Activated CD4-positive, alpha-beta T cell treated with anti-CD3 and anti-CD28 coated beads, Interleukin-2, amount 10 ng/mL, durations not matched to agents 7 days and 5 days (primary cell): ENCODE measurements at regions not wholly inside any gene's neighbourhood (a gene's known extent, or its start where the extent isn't known, plus 50 kb on each side); places are given as distances from the start of the nearest gene placed in this dataset.
A peak's percentile ranks its signal among the peaks of the same experiment; 100 is the strongest.

Experiments
- CTCF ChIA-PET: fragments of 350-600 bp; sonication (Branson Sonifier 250); formaldehyde crosslinking; loops from one replicate; lab custom pipeline; 2021; ENCODE audit warnings: antibody characterized with exemption; lab: Charles Lee
- POLR2A ChIA-PET: fragments of 350-600 bp; sonication (Branson Sonifier 250); formaldehyde crosslinking; loops from one replicate; lab custom pipeline; 2021; ENCODE audit warnings: antibody characterized with exemption; lab: Charles Lee
- DNase-seq: peaks from one replicate; pipeline ENCODE4 v3.0.0-alpha.2; 2020
- H3K27ac Mint-ChIP-seq: one replicate; pipeline ENCODE4 v1.8.0; 2021; ENCODE audit warnings: mild to moderate bottlenecking, moderate library complexity, mixed read lengths
- H3K27me3 Mint-ChIP-seq: one replicate; pipeline ENCODE4 v1.8.0; 2021; ENCODE audit warnings: mixed read lengths
- H3K36me3 Mint-ChIP-seq: one replicate; pipeline ENCODE4 v1.8.0; 2021; ENCODE audit warnings: low read depth, mixed read lengths
- H3K4me1 Mint-ChIP-seq: one replicate; pipeline ENCODE4 v1.8.0; 2021; ENCODE audit warnings: mixed read lengths
- H3K4me3 Mint-ChIP-seq: one replicate; pipeline ENCODE4 v1.8.0; 2021; ENCODE audit warnings: mild to moderate bottlenecking, moderate library complexity, mixed read lengths
- H3K9me3 Mint-ChIP-seq: one replicate; pipeline ENCODE4 v1.8.0; 2021; ENCODE audit warnings: mixed read lengths

DNA sequence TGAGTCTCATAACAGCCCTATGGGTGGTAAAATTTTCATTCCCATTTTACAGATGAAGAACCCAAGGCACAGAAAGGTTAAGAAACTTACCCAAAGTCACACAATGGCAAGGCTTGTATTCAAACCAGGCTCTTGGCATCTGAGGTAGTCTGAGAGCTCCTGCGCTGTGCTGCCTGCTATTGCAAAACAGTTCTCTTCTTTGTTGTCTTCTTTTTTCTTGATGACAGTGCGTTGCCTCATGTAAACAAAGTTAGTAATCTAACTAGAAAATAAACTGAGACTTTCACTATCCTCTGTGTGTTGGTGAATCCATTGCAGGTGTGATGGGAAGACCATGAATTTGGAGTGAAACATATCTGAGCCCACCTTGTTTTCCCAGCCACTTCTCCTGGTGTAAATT is 240.8 kb downstream of the PTEN start:
- DNase-seq = no peak
- Mint-ChIP-seq H3K27ac (no peak overlapping the region), H3K36me3 (no peaks in the 10 kb centered on the region), H3K9me3 (peaks cover 6% of the 10 kb centered on the region), H3K4me3 (no peak overlapping the region), H3K4me1 (peaks cover 11% of the 10 kb centered on the region), H3K27me3 (peaks cover 13% of the 10 kb centered on the region)
- ChIA-PET POLR2A (no interaction called here), CTCF (no interaction called here)

DNA sequence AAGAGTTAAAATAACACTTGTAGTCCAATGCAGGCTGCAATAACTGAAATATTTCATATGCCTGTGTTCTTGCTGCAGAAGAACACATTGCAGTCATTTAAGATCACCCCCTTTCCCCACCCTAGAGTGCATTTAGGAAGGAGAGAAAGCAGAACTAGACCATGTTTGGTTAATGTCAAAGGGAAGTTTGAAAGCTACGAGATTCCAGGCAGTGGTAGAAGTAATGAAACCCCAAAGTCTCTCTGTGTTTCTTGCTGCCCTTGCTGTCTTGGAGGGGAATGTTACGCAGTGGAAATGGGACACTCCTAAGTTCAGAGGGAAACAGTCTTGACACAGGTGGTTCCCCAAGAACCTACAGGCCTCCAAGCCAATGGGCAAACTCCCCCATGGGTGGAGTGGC is 242.9 kb downstream of the PTEN start:
- Mint-ChIP-seq H3K4me1 (peaks cover 11% of the 10 kb centered on the region), H3K27me3 (peaks cover 13% of the 10 kb centered on the region), H3K27ac (no peak overlapping the region), H3K4me3 (no peak overlapping the region), H3K36me3 (no peaks in the 10 kb centered on the region), H3K9me3 (peaks cover 5% of the 10 kb centered on the region)
- no peak for DNase-seq
- POLR2A ChIA-PET = no interaction called here
- CTCF ChIA-PET = no interaction called here

DNA sequence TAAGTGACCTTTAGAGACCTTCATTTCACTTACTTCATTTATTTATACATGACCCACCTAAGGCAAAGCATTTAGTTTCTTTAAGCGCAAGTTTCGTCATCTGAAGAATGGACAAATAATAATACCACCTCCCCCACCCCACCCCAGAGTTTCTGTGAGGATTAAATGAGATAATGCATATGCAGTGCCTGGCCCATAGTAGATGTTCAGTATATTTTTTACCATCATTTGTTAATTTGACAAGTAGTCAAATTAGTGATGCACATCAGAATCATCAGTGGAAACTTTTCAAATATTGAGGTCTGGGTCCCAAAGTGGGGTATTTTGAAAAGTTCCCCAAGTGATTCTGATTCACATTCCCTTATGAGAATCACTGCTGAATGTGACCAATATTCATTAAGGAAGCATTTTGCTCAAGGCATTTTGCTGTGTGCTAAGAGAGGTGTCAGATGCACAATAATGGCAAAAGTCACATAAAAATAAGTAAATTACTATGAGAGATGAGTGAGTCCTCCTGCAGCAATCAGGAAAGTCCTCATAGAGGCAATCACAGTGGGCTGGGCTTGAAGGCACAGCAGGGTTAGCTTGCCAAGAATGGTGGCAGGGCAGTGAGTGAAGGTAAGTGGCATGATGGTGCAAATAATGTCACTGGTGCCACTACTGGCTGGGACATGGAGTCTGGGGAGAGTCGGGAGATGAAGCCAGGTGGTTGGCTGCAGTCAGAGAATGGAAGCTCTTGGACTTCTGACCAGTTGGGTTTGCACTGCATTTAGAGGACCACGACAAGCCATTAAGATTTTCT is 244.1 kb downstream of the PTEN start:
- H3K36me3 Mint-ChIP-seq = no peaks in the 10 kb centered on the region
- DNase-seq = no peak
- CTCF ChIA-PET = interaction anchor here (0.6 to 1.7 kb wide), 3 partner anchors 8 to 475 kb away, joined by 3 read pairs; no protein-coding TSS in a partner anchor
- peaks cover 14% of the 10 kb centered on the region for H3K27me3 Mint-ChIP-seq
- peaks cover 11% of the 10 kb centered on the region for H3K4me1 Mint-ChIP-seq
- POLR2A ChIA-PET = no interaction called here
- H3K9me3 Mint-ChIP-seq = peaks cover 4% of the 10 kb centered on the region
- H3K27ac Mint-ChIP-seq = no peak overlapping the region
- no peak overlapping the region for H3K4me3 Mint-ChIP-seq

DNA sequence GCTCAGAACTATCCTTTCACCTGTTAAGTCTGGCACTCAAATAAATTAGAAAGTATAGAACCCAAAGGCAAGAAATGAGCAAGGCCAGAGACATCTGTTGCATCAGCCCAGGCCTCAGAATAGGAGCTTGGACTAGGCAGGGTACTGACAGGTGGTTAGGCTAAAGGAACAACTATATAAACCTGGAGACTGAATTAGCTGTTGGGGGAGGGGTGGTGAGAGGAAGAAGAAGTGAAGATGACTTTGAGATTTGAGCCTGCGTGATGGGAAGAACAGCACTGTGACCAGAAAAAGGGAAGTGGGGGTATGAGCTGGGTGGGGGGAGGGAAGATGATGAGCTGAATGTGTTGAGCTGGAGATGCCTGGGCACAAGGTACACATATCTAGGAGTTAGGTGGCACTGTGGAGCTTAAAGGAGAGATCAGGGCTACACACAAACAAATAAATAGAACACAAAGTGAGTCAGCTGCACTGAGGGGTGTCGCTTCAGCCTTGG is 244.7 kb downstream of the PTEN start:
- H3K27ac Mint-ChIP-seq = no peak overlapping the region

DNA sequence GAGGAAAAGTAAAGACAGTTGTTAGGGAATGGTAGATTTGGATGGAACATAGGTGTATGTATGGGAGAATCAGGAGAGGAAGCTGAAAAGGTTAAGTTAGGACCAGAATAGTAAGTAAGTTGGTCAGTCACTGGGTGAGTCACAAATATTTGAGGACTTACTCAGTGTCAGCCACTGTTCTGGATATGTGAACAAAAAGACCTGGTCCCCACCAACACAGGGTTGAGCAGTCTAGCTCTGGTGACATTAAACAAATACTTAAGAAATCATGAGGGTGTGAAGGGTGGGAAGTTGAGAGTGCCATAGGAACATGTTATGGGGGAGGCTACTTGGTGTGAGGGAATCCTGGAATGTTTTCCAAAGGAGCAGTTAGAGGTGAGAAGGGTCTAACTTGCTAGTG is 246.9 kb downstream of the PTEN start:
- H3K4me1 Mint-ChIP-seq = peaks cover 22% of the 10 kb centered on the region
- no peak overlapping the region for H3K4me3 Mint-ChIP-seq
- CTCF ChIA-PET = no interaction called here
- H3K27me3 Mint-ChIP-seq = peaks cover 11% of the 10 kb centered on the region
- no peaks in the 10 kb centered on the region for H3K36me3 Mint-ChIP-seq
- DNase-seq = no peak
- H3K9me3 Mint-ChIP-seq = peaks cover 3% of the 10 kb centered on the region
- POLR2A ChIA-PET = no interaction called here
- H3K27ac Mint-ChIP-seq = no peak overlapping the region

More for the DNA sequence above, 244.7 kb downstream of the PTEN start:
- peaks cover 4% of the 10 kb centered on the region for H3K9me3 Mint-ChIP-seq
- DNase-seq = no peak
- no peak overlapping the region for H3K4me3 Mint-ChIP-seq
- ChIA-PET POLR2A (no interaction called here), CTCF (interaction anchor here (1.7 kb wide), 1 partner anchor 475 kb away, joined by 3 read pairs; no protein-coding TSS in a partner anchor)
- no peaks in the 10 kb centered on the region for H3K36me3 Mint-ChIP-seq
- H3K4me1 Mint-ChIP-seq = peaks cover 11% of the 10 kb centered on the region
- peaks cover 13% of the 10 kb centered on the region for H3K27me3 Mint-ChIP-seq

DNA sequence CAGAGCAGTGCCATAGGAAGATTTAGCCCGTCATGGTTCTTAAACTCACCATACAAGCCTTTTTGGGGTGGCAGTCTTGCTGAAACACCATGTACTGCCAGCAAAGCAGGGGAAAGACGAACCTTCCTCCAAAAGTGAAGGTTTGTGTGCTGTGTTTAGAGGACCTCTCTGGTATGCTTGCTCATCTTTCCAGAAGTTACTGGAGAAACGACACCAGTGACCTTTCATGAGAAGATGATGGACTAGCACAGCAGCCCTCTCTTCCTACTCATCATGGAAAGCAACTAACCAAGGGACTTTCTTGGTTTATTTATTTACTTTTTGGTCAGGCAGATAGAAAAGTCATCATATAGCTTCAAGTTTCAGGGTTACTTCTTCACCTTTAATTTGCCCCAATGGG is 247.4 kb downstream of the PTEN start:
- H3K27me3 Mint-ChIP-seq = peaks cover 11% of the 10 kb centered on the region
- H3K36me3 Mint-ChIP-seq = no peaks in the 10 kb centered on the region
- ChIA-PET POLR2A (no interaction called here), CTCF (interaction anchor here (0.6 kb wide), 1 partner anchor 266 kb away, joined by 3 read pairs; no protein-coding TSS in a partner anchor)
- DNase-seq = no peak
- peaks cover 3% of the 10 kb centered on the region for H3K9me3 Mint-ChIP-seq
- peaks cover 22% of the 10 kb centered on the region for H3K4me1 Mint-ChIP-seq
- H3K27ac Mint-ChIP-seq = no peak overlapping the region
- H3K4me3 Mint-ChIP-seq = no peak overlapping the region

DNA sequence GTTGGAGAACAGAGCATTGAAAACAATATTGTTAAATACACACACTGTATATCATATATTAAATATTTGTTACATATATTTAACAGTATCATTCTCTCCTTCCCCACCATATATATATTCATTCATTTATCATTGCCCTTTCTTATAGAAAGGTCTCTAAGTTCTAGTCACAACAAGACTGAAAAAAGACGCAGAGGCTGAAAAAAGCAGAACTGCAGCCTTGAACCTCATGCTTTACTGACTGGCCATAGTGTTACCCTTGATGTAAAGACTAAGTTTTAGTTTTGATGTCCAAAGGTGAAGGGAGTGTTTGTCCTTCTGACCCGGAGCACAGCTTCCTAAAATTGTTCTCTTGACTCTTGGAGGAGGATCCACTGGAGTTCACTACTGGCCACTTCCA is 247.9 kb downstream of the PTEN start:
- peaks cover 22% of the 10 kb centered on the region for H3K4me1 Mint-ChIP-seq
- DNase-seq = no peak
- ChIA-PET CTCF (interaction anchor here (0.6 kb wide), 1 partner anchor 265 kb away, joined by 3 read pairs; no protein-coding TSS in a partner anchor), POLR2A (no interaction called here)
- H3K4me3 Mint-ChIP-seq = no peak overlapping the region
- H3K36me3 Mint-ChIP-seq = no peaks in the 10 kb centered on the region
- H3K9me3 Mint-ChIP-seq = peaks cover 3% of the 10 kb centered on the region
- H3K27ac Mint-ChIP-seq = no peak overlapping the region
- peaks cover 11% of the 10 kb centered on the region for H3K27me3 Mint-ChIP-seq

DNA sequence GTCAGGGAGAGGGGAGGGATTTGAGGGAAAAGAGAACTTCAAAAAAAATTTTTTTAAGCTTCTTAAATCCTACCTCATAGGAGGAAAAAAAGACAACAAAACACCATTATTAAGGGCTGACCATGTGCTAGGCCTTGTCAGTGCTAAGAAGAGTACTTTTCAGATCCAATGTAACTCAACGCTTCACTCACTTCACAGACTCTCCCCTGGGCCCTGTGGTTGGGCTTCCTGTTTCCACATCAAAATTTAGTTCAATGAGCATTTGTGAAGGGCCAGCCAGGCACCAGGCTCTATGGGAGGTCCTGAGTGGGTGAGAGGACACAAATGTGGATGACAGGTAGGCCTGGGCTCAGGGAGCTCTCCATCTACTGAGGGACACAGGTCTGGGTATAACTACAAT is 249.8 kb downstream of the PTEN start:
- Mint-ChIP-seq H3K4me1 (peaks cover 14% of the 10 kb centered on the region), H3K4me3 (no peak overlapping the region), H3K36me3 (no peaks in the 10 kb centered on the region), H3K9me3 (peaks cover 3% of the 10 kb centered on the region), H3K27me3 (peaks cover 11% of the 10 kb centered on the region), H3K27ac (no peak overlapping the region)
- no peak for DNase-seq
- ChIA-PET CTCF (interaction anchor here (0.8 to 1.6 kb wide), 7 partner anchors 8 to 1196 kb away, joined by 3 to 6 read pairs (median 3); no protein-coding TSS in a partner anchor), POLR2A (no interaction called here)

DNA sequence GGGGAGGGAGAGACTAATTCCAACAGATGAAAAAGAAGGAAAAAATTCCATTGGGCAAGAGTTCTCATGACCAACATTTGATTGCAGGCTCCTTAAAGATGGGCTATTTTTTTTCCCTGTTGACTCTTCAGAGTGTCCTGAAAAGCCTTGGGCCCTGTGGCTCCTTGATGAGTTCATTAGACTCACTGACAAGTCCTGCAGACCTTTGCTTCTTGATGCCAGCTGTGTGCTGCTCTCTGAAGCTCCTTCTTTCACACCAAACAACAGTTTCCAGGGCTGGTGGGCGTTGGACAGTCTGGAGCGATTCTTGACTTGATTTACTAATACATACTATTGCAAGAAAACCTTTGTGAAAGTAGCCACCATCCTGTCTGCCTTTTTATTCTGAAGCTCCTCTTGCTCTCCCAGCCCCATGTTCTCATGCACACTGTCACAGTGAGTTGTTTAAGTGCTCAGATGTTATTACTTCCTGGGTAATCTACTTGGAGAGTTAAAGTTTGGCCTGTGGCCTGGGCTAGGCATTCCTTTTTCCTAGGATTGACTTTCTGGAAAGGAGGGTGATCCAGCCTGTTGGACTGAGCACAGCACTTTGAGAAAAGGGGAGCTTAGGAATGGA is 250.3 kb downstream of the PTEN start:
- H3K4me3 Mint-ChIP-seq = no peak overlapping the region
- DNase-seq = no peak
- ChIA-PET POLR2A (no interaction called here), CTCF (interaction anchor here (0.8 to 1.6 kb wide), 6 partner anchors 8 to 255 kb away, joined by 3 to 4 read pairs (median 3); no protein-coding TSS in a partner anchor)
- peaks cover 11% of the 10 kb centered on the region for H3K27me3 Mint-ChIP-seq
- peaks cover 11% of the 10 kb centered on the region for H3K4me1 Mint-ChIP-seq
- H3K27ac Mint-ChIP-seq = peak overlapping the region; percentile 34
- H3K36me3 Mint-ChIP-seq = no peaks in the 10 kb centered on the region
- H3K9me3 Mint-ChIP-seq = peaks cover 3% of the 10 kb centered on the region

DNA sequence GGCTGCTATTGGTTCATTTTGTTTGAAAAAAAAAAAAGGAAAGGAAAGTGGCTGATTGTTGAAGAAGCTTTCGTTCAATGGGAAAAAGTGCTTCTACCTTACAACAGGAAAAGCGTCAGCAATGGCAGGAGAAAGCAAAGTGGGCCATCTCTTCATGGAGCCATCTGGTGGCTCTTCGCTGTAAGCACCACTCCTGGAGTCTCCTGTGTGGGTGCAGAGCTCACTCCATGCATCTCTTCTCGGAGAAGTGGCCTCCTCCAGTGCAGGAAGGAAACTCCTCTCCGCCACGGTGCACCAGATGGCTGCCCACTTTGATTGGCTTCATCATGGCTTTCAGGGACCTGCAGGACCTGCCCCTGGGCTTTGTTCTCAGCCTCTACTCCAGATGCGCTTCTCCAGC is 250.9 kb downstream of the PTEN start:
- CTCF ChIA-PET = interaction anchor here (0.6 to 1.6 kb wide), 7 partner anchors 9 to 262 kb away, joined by 3 to 4 read pairs (median 3); no protein-coding TSS in a partner anchor
- POLR2A ChIA-PET = no interaction called here
- DNase-seq = no peak
- Mint-ChIP-seq H3K9me3 (peaks cover 3% of the 10 kb centered on the region), H3K27ac (no peak overlapping the region), H3K4me3 (no peak overlapping the region), H3K36me3 (no peaks in the 10 kb centered on the region), H3K27me3 (peaks cover 11% of the 10 kb centered on the region), H3K4me1 (peaks cover 11% of the 10 kb centered on the region)

DNA sequence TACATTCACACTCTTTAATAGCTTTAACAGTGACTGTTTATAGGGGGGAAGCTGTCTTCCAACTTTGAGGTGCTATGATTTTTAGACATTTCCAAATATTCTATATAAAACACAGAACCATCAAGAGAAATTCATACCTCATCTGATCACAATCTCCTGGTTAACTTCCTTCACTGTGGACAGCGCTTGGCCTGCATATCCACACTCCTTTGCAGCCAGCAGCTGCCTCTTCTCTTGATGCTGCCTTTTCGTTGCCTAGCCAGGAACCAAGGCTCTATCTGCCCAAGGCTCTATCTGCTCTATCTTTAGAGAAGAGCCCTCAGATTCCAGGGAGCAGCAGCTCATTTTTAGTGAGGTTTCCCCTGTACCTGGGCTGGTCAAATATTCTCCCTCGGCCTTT is 252.0 kb downstream of the PTEN start:
- ChIA-PET CTCF (interaction anchor here (1.1 kb wide), 1 partner anchor 8 kb away, joined by 3 read pairs; no protein-coding TSS in a partner anchor), POLR2A (no interaction called here)
- Mint-ChIP-seq H3K36me3 (no peaks in the 10 kb centered on the region), H3K4me1 (peaks cover 16% of the 10 kb centered on the region), H3K4me3 (no peak overlapping the region), H3K27me3 (peaks cover 5% of the 10 kb centered on the region), H3K27ac (no peak overlapping the region), H3K9me3 (peaks cover 3% of the 10 kb centered on the region)
- no peak for DNase-seq

DNA sequence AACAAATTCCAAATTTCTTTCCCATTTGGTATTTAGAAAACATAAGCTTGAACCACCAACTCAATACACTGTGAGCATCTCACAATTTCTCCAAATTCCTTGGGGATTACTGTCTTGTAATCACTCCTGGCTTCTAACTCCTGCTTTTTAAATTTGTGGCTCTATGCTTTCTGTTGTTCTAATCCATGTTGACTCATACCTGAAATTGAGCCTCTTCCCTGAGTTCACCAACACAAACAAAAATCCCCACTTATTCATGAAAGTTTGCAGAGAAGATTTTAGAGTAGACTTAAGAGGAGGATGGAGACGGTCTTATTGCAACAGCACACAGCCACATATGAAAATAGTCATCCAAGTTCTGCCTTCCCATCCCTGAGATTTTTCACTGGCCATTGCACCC is 252.5 kb downstream of the PTEN start:
- Mint-ChIP-seq H3K4me3 (no peak overlapping the region), H3K9me3 (peaks cover 3% of the 10 kb centered on the region), H3K27ac (no peak overlapping the region), H3K4me1 (peaks cover 16% of the 10 kb centered on the region), H3K36me3 (no peaks in the 10 kb centered on the region), H3K27me3 (peaks cover 7% of the 10 kb centered on the region)
- DNase-seq = no peak
- ChIA-PET CTCF (interaction anchor here (0.6 to 1.1 kb wide), 2 partner anchors 9 to 276 kb away, joined by 3 read pairs; no protein-coding TSS in a partner anchor), POLR2A (no interaction called here)

DNA sequence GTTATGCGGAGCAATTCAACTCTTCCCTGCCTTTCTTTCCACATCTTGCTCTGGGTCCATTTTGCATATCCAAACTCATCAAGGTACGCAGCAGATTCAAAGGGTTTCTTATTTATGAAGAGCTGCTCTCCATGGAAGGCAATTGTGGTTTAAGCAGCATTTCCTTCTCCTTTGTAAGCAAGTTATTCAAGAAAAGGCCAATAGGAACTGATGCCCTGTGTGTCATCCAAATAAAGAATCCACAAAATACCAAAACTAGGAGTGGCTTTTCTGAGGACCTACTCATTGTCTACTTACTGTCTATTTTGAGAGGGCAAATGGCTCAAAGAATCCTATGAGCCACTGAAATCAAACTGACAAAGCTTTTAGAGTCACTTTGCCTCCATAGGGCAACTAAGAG is 253.1 kb downstream of the PTEN start:
- ChIA-PET CTCF (interaction anchor here (0.6 to 1.3 kb wide), 3 partner anchors 37 to 275 kb away, joined by 3 to 5 read pairs (median 3); no protein-coding TSS in a partner anchor), POLR2A (no interaction called here)
- DNase-seq = no peak
- Mint-ChIP-seq H3K4me3 (no peak overlapping the region), H3K4me1 (peaks cover 16% of the 10 kb centered on the region), H3K27ac (no peak overlapping the region), H3K9me3 (peaks cover 3% of the 10 kb centered on the region), H3K36me3 (no peaks in the 10 kb centered on the region), H3K27me3 (peaks cover 8% of the 10 kb centered on the region)
